ENCODE measurements at regions not wholly inside any gene's neighbourhood (a gene's known extent, or its start where the extent isn't known, plus 50 kb on each side); places are given as distances from the start of the nearest gene placed in this dataset.

GRCh38 chr1:229758101-229759036, 132.3 kb downstream of the URB2 start:
- TF ChIP-seq POLR2A (IDR thresholded peaks at IDR 0.05) (no peak), CTCF (IDR thresholded peaks at IDR 0.05) (no peak), POLR2AphosphoS5 (IDR thresholded peaks at IDR 0.05) (no peak)
